H1 (cell line): ENCODE measurements at regions not wholly inside any gene's neighbourhood (a gene's known extent, or its start where the extent isn't known, plus 50 kb on each side); places are given as distances from the start of the nearest gene placed in this dataset.

Experiments used
- ASH2L ChIP-seq: fragments of 200-600, 300-600 bp; sonication (generic); IDR thresholded peaks from one replicate; pipeline ENCODE4 v1.7.1; 2017; ENCODE audit warnings: low read length
- CTBP2 ChIP-seq: IDR thresholded peaks from 2 replicates; pipeline ENCODE4 v1.7.0; 2011; ENCODE audit warnings: borderline replicate concordance, mild to moderate bottlenecking, moderate library complexity, mixed read lengths, low read length; ENCODE audit not compliant: insufficient read depth, insufficient read length
- EGR1 ChIP-seq: IDR thresholded peaks from 2 replicates; pipeline ENCODE4 v1.6.1; 2011; ENCODE audit warnings: low read depth, low read length, borderline replicate concordance
- KDM4A ChIP-seq: IDR thresholded peaks from one replicate; pipeline ENCODE4 v1.7.1; 2012; ENCODE audit warnings: low read depth, mild to moderate bottlenecking, moderate library complexity, low read length, inconsistent platforms; ENCODE audit not compliant: severe bottlenecking
- POU5F1 ChIP-seq: IDR thresholded peaks from 2 replicates; pipeline ENCODE4 v1.6.1; 2011; ENCODE audit warnings: low read depth, mild to moderate bottlenecking, low read length, moderate library complexity
- RXRA ChIP-seq: IDR thresholded peaks from 2 replicates; pipeline ENCODE4 v1.6.1; 2011; ENCODE audit warnings: low read depth, mild to moderate bottlenecking, low read length, moderate library complexity; ENCODE audit not compliant: insufficient read depth
- SP4 ChIP-seq: IDR thresholded peaks from 2 replicates; pipeline ENCODE4 v1.6.1; 2012; ENCODE audit warnings: low read length, inconsistent platforms
- SRF ChIP-seq: IDR thresholded peaks from 2 replicates; pipeline ENCODE4 v1.6.1; 2011; ENCODE audit warnings: mild to moderate bottlenecking, low read depth, low read length, moderate library complexity
- SUZ12 ChIP-seq: fragments of 200-600 bp; sonication (generic); IDR thresholded peaks from 2 replicates; pipeline ENCODE4 v1.6.1; 2012; ENCODE audit warnings: mild to moderate bottlenecking, inconsistent platforms, low read length, moderate library complexity, mixed read lengths
- TEAD4 ChIP-seq: IDR thresholded peaks from 2 replicates; pipeline ENCODE4 v1.6.1; 2012; ENCODE audit warnings: low read depth, low read length, inconsistent platforms, mixed read lengths
- USF2 ChIP-seq: IDR thresholded peaks from 2 replicates; pipeline ENCODE4 v1.6.1; 2011; ENCODE audit warnings: low read length, improper control_type of control experiment
- TF ChIP-seq, protein P1 (sequence below): fragments of 300-600 bp; sonication (generic); IDR thresholded peaks from 2 replicates; pipeline ENCODE4 v1.7.1; 2012; ENCODE audit warnings: low read length, moderate library complexity, mild to moderate bottlenecking, inconsistent platforms; ENCODE audit not compliant: insufficient replicate concordance

DNA sequence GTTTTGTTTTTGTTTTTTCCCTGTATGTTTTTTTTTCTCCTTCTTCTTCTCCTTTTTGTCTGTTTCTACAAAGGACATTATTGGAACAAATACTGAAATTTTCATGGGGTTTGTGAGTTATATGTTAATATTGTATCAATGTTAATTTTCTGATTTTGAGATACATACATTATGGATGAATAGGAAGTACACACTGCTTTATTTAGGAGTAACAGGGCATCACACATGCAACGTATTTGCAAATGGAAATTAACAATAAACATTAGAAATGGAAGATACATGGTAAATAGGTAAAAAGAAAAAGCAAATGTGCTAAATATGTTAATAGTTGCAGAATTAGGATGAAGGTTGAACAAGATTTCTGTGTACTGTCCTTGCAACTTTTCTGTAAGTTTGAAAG is 477.2 kb upstream of the INTU start (continued):
- TF ChIP-seq, protein P1, sequence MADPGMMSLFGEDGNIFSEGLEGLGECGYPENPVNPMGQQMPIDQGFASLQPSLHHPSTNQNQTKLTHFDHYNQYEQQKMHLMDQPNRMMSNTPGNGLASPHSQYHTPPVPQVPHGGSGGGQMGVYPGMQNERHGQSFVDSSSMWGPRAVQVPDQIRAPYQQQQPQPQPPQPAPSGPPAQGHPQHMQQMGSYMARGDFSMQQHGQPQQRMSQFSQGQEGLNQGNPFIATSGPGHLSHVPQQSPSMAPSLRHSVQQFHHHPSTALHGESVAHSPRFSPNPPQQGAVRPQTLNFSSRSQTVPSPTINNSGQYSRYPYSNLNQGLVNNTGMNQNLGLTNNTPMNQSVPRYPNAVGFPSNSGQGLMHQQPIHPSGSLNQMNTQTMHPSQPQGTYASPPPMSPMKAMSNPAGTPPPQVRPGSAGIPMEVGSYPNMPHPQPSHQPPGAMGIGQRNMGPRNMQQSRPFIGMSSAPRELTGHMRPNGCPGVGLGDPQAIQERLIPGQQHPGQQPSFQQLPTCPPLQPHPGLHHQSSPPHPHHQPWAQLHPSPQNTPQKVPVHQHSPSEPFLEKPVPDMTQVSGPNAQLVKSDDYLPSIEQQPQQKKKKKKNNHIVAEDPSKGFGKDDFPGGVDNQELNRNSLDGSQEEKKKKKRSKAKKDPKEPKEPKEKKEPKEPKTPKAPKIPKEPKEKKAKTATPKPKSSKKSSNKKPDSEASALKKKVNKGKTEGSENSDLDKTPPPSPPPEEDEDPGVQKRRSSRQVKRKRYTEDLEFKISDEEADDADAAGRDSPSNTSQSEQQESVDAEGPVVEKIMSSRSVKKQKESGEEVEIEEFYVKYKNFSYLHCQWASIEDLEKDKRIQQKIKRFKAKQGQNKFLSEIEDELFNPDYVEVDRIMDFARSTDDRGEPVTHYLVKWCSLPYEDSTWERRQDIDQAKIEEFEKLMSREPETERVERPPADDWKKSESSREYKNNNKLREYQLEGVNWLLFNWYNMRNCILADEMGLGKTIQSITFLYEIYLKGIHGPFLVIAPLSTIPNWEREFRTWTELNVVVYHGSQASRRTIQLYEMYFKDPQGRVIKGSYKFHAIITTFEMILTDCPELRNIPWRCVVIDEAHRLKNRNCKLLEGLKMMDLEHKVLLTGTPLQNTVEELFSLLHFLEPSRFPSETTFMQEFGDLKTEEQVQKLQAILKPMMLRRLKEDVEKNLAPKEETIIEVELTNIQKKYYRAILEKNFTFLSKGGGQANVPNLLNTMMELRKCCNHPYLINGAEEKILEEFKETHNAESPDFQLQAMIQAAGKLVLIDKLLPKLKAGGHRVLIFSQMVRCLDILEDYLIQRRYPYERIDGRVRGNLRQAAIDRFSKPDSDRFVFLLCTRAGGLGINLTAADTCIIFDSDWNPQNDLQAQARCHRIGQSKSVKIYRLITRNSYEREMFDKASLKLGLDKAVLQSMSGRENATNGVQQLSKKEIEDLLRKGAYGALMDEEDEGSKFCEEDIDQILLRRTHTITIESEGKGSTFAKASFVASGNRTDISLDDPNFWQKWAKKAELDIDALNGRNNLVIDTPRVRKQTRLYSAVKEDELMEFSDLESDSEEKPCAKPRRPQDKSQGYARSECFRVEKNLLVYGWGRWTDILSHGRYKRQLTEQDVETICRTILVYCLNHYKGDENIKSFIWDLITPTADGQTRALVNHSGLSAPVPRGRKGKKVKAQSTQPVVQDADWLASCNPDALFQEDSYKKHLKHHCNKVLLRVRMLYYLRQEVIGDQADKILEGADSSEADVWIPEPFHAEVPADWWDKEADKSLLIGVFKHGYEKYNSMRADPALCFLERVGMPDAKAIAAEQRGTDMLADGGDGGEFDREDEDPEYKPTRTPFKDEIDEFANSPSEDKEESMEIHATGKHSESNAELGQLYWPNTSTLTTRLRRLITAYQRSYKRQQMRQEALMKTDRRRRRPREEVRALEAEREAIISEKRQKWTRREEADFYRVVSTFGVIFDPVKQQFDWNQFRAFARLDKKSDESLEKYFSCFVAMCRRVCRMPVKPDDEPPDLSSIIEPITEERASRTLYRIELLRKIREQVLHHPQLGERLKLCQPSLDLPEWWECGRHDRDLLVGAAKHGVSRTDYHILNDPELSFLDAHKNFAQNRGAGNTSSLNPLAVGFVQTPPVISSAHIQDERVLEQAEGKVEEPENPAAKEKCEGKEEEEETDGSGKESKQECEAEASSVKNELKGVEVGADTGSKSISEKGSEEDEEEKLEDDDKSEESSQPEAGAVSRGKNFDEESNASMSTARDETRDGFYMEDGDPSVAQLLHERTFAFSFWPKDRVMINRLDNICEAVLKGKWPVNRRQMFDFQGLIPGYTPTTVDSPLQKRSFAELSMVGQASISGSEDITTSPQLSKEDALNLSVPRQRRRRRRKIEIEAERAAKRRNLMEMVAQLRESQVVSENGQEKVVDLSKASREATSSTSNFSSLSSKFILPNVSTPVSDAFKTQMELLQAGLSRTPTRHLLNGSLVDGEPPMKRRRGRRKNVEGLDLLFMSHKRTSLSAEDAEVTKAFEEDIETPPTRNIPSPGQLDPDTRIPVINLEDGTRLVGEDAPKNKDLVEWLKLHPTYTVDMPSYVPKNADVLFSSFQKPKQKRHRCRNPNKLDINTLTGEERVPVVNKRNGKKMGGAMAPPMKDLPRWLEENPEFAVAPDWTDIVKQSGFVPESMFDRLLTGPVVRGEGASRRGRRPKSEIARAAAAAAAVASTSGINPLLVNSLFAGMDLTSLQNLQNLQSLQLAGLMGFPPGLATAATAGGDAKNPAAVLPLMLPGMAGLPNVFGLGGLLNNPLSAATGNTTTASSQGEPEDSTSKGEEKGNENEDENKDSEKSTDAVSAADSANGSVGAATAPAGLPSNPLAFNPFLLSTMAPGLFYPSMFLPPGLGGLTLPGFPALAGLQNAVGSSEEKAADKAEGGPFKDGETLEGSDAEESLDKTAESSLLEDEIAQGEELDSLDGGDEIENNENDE = no peak
- TF ChIP-seq TEAD4 (no peak), SUZ12 (no peak), SP4 (no peak), USF2 (no peak), RXRA (no peak), KDM4A (no peak), CTBP2 (no peak), POU5F1 (no peak), EGR1 (no peak), SRF (no peak), ASH2L (no peak)
